OCI-LY7 (cell line): ENCODE measurements at regions not wholly inside any gene's neighbourhood (a gene's known extent, or its start where the extent isn't known, plus 50 kb on each side); places are given as distances from the start of the nearest gene placed in this dataset.

Experiments
- BruUV-seq: library from RNA; stranded (reverse); fragments of 400-500 nt; replicated peaks from 2 replicates; lab custom pipeline; 2021; lab: Mats Ljungman, UMichigan
- CTCF ChIA-PET: fragments of 300-600 bp; sonication (Branson Sonifier 250); formaldehyde crosslinking; loops from one replicate; lab custom pipeline; 2022; ENCODE audit warnings: antibody characterized with exemption; ENCODE audit not compliant: unreplicated experiment; lab: Charles Lee
- POLR2A ChIA-PET: fragments of 300-600 bp; sonication (Branson Sonifier 250); formaldehyde crosslinking; loops from one replicate; lab custom pipeline; 2022; ENCODE audit warnings: antibody characterized with exemption; lab: Charles Lee
- DNase-seq: peaks from one replicate; pipeline ENCODE4 v3.0.0-alpha.2; 2015; ENCODE audit warnings: low spot score
- H2AFZ ChIP-seq: fragments of 200-600 bp; sonication (generic), shearing (Covaris generic); 2 replicates; pipeline ENCODE4 v1.6.1; 2014; ENCODE audit warnings: mild to moderate bottlenecking, antibody characterized with exemption, low read length, moderate library complexity
- H3K27ac ChIP-seq: fragments of 200-600 bp; sonication (generic); 2 replicates; pipeline ENCODE4 v1.5.1; 2014; ENCODE audit warnings: mixed run types, low read depth, mild to moderate bottlenecking, moderate library complexity, low read length, inconsistent platforms; ENCODE audit not compliant: poor library complexity, severe bottlenecking
- H3K36me3 ChIP-seq: fragments of 200-600 bp; sonication (generic); 2 replicates; pipeline ENCODE4 v1.6.1; 2014; ENCODE audit warnings: mild to moderate bottlenecking, antibody characterized with exemption, low read length, moderate library complexity, mixed read lengths; ENCODE audit not compliant: insufficient read depth
- H3K4me1 ChIP-seq: fragments of 200-600 bp; sonication (generic); 2 replicates; pipeline ENCODE4 v1.5.1; 2014; ENCODE audit warnings: mild to moderate bottlenecking, low read length; ENCODE audit not compliant: insufficient read depth, poor library complexity, severe bottlenecking
- H3K4me2 ChIP-seq: fragments of 200-600 bp; sonication (generic); 2 replicates; pipeline ENCODE4 v1.6.1; 2014; ENCODE audit warnings: mild to moderate bottlenecking, low read length
- H3K4me3 ChIP-seq: fragments of 200-600 bp; sonication (generic); 2 replicates; pipeline ENCODE4 v1.5.1; 2014; ENCODE audit warnings: mild to moderate bottlenecking, low read depth, low read length; ENCODE audit not compliant: poor library complexity, severe bottlenecking
- H3K79me2 ChIP-seq: fragments of 200-600 bp; sonication (generic); 2 replicates; pipeline ENCODE4 v1.6.1; 2016; ENCODE audit warnings: low read depth, mild to moderate bottlenecking, low read length, moderate library complexity, mixed read lengths; ENCODE audit not compliant: insufficient read depth
- H3K9me2 ChIP-seq: fragments of 200-600 bp; sonication (generic); 2 replicates; pipeline ENCODE4 v1.6.1; 2016; ENCODE audit warnings: mild to moderate bottlenecking, low read length, mixed read lengths; ENCODE audit not compliant: insufficient read depth
- H3K9me3 ChIP-seq: fragments of 200-600 bp; sonication (generic); 2 replicates; pipeline ENCODE4 v1.6.1; 2014; ENCODE audit warnings: mild to moderate bottlenecking, mixed run types, low read length, mixed read lengths
- H4K20me1 ChIP-seq: fragments of 200-600 bp; sonication (generic); 2 replicates; pipeline ENCODE4 v1.6.1; 2014; ENCODE audit warnings: mild to moderate bottlenecking, antibody characterized with exemption, low read length, moderate library complexity, mixed read lengths; ENCODE audit not compliant: insufficient read depth
- EZH2phosphoT487 ChIP-seq: fragments of 200-600 bp; sonication (generic); IDR thresholded peaks from 2 replicates; pipeline ENCODE4 v1.6.1; 2018; ENCODE audit warnings: low read depth, borderline replicate concordance, mild to moderate bottlenecking, mixed run types, antibody characterized with exemption, low read length, moderate library complexity, mixed read lengths
- intact Hi-C: fragments of 100-400 bp; cut with micrococcal nuclease; formaldehyde crosslinking; loops from one replicate; pipeline ENCODE4 v1.10.0; 2022; ENCODE audit not compliant: unreplicated experiment
- TF ChIP-seq, protein P1 (sequence below): fragments of 200-600 bp; sonication (generic); conservative IDR thresholded peaks from 2 replicates; pipeline ENCODE4 v1.5.1; 2014; ENCODE audit warnings: mild to moderate bottlenecking, antibody characterized with exemption, low read length, moderate library complexity, mixed read lengths

- no peaks in the 10 kb centered on the region for H3K79me2 ChIP-seq
- no TSS peak for BruUV-seq
Measured at GRCh38 chr5:152632360-152632759, 227.3 kb upstream of the NMUR2 start.

DNA sequence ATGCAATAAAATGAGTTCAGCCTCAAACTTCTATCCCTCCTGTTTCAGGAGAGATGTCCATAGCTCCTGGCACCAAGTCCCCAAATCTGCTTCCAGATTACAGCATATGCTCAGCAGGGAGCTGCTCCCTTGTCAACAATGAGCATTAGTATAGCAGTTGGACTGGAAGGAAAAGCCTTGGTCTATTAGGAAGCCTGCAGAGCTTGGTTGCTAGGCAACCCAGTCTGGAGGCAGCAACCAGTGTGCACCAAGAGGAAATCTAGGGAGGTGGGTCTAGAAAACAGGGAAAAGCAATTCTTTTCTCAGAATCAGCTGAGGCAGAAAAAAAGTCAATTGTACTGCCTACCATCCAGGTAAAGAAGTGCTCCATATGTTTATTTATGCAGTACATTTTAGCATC is 229.5 kb upstream of the NMUR2 start:
- CTCF ChIA-PET, result no interaction called here
- DNase-seq, result no peak
- H2AFZ ChIP-seq, result no peak overlapping the region
- intact Hi-C loops, result no loop called here
- H3K4me3 ChIP-seq, result no peak overlapping the region
- POLR2A ChIA-PET, result interaction anchor here (0.6 kb wide), 1 partner anchor 81 kb away, joined by 3 read pairs; no protein-coding TSS in a partner anchor
- no peaks in the 10 kb centered on the region for H3K9me3 ChIP-seq
- H3K4me1 ChIP-seq, result no peaks in the 10 kb centered on the region
- no peaks in the 10 kb centered on the region; the same call in 1 of the 2 replicates for H3K9me2 ChIP-seq
- no peak overlapping the region for H3K4me2 ChIP-seq
- H4K20me1 ChIP-seq, result no peaks in the 10 kb centered on the region
- H3K79me2 ChIP-seq, result no peaks in the 10 kb centered on the region
- no TSS peak for BruUV-seq
- no peaks in the 10 kb centered on the region for H3K36me3 ChIP-seq
- no peak overlapping the region for H3K27ac ChIP-seq
- no peak for TF ChIP-seq EZH2phosphoT487
- TF ChIP-seq, protein P1, sequence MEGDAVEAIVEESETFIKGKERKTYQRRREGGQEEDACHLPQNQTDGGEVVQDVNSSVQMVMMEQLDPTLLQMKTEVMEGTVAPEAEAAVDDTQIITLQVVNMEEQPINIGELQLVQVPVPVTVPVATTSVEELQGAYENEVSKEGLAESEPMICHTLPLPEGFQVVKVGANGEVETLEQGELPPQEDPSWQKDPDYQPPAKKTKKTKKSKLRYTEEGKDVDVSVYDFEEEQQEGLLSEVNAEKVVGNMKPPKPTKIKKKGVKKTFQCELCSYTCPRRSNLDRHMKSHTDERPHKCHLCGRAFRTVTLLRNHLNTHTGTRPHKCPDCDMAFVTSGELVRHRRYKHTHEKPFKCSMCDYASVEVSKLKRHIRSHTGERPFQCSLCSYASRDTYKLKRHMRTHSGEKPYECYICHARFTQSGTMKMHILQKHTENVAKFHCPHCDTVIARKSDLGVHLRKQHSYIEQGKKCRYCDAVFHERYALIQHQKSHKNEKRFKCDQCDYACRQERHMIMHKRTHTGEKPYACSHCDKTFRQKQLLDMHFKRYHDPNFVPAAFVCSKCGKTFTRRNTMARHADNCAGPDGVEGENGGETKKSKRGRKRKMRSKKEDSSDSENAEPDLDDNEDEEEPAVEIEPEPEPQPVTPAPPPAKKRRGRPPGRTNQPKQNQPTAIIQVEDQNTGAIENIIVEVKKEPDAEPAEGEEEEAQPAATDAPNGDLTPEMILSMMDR, result no peak

More at GRCh38 chr5:152632360-152632759, 227.3 kb upstream of the NMUR2 start:
- ChIA-PET POLR2A (no interaction called here), CTCF (no interaction called here)
- no peaks in the 10 kb centered on the region for H3K9me2 ChIP-seq
- TF ChIP-seq, protein P1, result no peak
- TF ChIP-seq EZH2phosphoT487, result no peak
- no peak for DNase-seq
- H3K4me2 ChIP-seq, result no peak overlapping the region
- H3K4me3 ChIP-seq, result no peak overlapping the region
- no peaks in the 10 kb centered on the region for H3K36me3 ChIP-seq
- no peaks in the 10 kb centered on the region for H3K9me3 ChIP-seq
- no peak overlapping the region for H2AFZ ChIP-seq
- no peaks in the 10 kb centered on the region for H3K4me1 ChIP-seq
- intact Hi-C loops, result no loop called here
- H4K20me1 ChIP-seq, result no peaks in the 10 kb centered on the region
- H3K27ac ChIP-seq, result no peak overlapping the region

GRCh38 chr5:152638996-152639552 is 234.0 kb upstream of the NMUR2 start:
- POLR2A ChIA-PET, result no interaction called here
- no TSS peak for BruUV-seq

More at GRCh38 chr5:152638996-152639552, 234.0 kb upstream of the NMUR2 start:
- DNase-seq, result no peak
- Histone ChIP-seq H4K20me1 (no peaks in the 10 kb centered on the region), H3K9me3 (no peaks in the 10 kb centered on the region), H3K79me2 (no peaks in the 10 kb centered on the region), H2AFZ (no peak overlapping the region), H3K4me2 (no peak overlapping the region), H3K27ac (no peak overlapping the region), H3K4me1 (no peaks in the 10 kb centered on the region), H3K36me3 (no peaks in the 10 kb centered on the region), H3K4me3 (no peak overlapping the region), H3K9me2 (no peaks in the 10 kb centered on the region; the same call in 1 of the 2 replicates)
- intact Hi-C loops, result no loop called here
- CTCF ChIA-PET, result no interaction called here
- TF ChIP-seq, protein P1, result no peak
- no peak for TF ChIP-seq EZH2phosphoT487
